Testis (tissue), 2 donors: ENCODE measurements at regions not wholly inside any gene's neighbourhood (a gene's known extent, or its start where the extent isn't known, plus 50 kb on each side); places are given as distances from the start of the nearest gene placed in this dataset.
"Not testable (repeated sequence)": the region's sequence is repeated elsewhere in the genome, so short reads cannot be mapped to it uniquely, and the experiment has no call there.

ENCODE experiments used
- DNase-seq: peaks from one replicate; pipeline ENCODE4 v3.0.0-alpha.2; 2019
- H3K27ac ChIP-seq, 2 donors: fragments of 200-600 bp; sonication (generic); one replicate each; pipeline ENCODE4 v1.5.1; 2019
- H3K27me3 ChIP-seq: fragments of 200-600 bp; sonication (generic); one replicate; pipeline ENCODE4 v1.5.1; 2019
- H3K36me3 ChIP-seq: fragments of 200-600 bp; sonication (generic); one replicate; pipeline ENCODE4 v1.5.1; 2017; ENCODE audit warnings: low read depth; ENCODE audit errors: missing control alignments
- H3K4me1 ChIP-seq: fragments of 200-600 bp; sonication (generic); one replicate; pipeline ENCODE4 v1.5.1; 2019
- H3K4me3 ChIP-seq, 2 donors: fragments of 200-600 bp; sonication (generic); one replicate each; pipeline ENCODE4 v1.5.1; 2017 to 2019
- H3K9me3 ChIP-seq: fragments of 200-600 bp; sonication (generic); one replicate; pipeline ENCODE4 v1.5.1; 2017
- CTCF ChIP-seq, 3 experiments: fragments of 450-650 bp in 2 of 3; fragments of 200-600 bp in 1 of 3; sonication (generic) in 1 of 3; IDR thresholded peaks; one replicate each; pipeline ENCODE4 v1.5.1; 2016 to 2019; ENCODE audit warnings: antibody characterized with exemption in 3 of 3, mild to moderate bottlenecking in 2 of 3, moderate library complexity in 1 of 3
- POLR2A ChIP-seq: fragments of 450-650 bp; IDR thresholded peaks from one replicate; pipeline ENCODE4 v1.6.1; 2017; ENCODE audit warnings: antibody characterized with exemption, mild to moderate bottlenecking, moderate library complexity
- WGBS, 2 donors: methylation state at CpG; one replicate each; pipeline ENCODE4 v1.1.5; 2018; 5-methylcytosine and 5-hydroxymethylcytosine counted together
- intact Hi-C: fragments of 100-400 bp; cut with DNase I; formaldehyde crosslinking; loops from one replicate; pipeline ENCODE4 v1.15.1; 2023; ENCODE audit warnings: low total_unique reads

GRCh38 chr10:34957531-34957930 lies 132.6 kb downstream of the CUL2 start:
- H3K4me1 ChIP-seq, result no peaks in the 10 kb centered on the region
- TF ChIP-seq CTCF (IDR thresholded peaks at IDR 0.05) (no peak), POLR2A (no peak)
- DNase-seq, result no peak
- H3K4me3 ChIP-seq, result no peak overlapping the region
- 87 to 96% methylated on average over 3 to 6 of the region's 6 CpGs for WGBS, 2 donors
- H3K27me3 ChIP-seq, result no peaks in the 10 kb centered on the region
- intact Hi-C loops, result no loop called here
- H3K27ac ChIP-seq, result no peak overlapping the region
- no peaks in the 10 kb centered on the region for H3K9me3 ChIP-seq
- no peaks in the 10 kb centered on the region for H3K36me3 ChIP-seq

- Histone ChIP-seq H3K4me1 (no peaks in the 10 kb centered on the region), H3K27me3 (no peaks in the 10 kb centered on the region), H3K9me3 (no peaks in the 10 kb centered on the region), H3K36me3 (no peaks in the 10 kb centered on the region), H3K4me3 (no peak overlapping the region), H3K27ac (no peak overlapping the region)
- TF ChIP-seq POLR2A, result no peak
- TF ChIP-seq CTCF (IDR thresholded peaks at IDR 0.05), result no peak
- intact Hi-C loops, result no loop called here
- DNase-seq, result no peak
- 91 to 93% methylated on average over 3 of the region's 3 CpGs for WGBS, 2 donors
Measured at GRCh38 chr10:34956756-34957155, 133.4 kb downstream of the CUL2 start.

- 73 to 87% methylated on average over 1 to 2 of the region's 2 CpGs for WGBS, 2 donors
- Histone ChIP-seq H3K27me3 (no peaks in the 10 kb centered on the region), H3K4me3 (no peak overlapping the region), H3K4me1 (no peaks in the 10 kb centered on the region), H3K36me3 (no peaks in the 10 kb centered on the region), H3K27ac (no peak overlapping the region), H3K9me3 (no peaks in the 10 kb centered on the region)
- no peak for DNase-seq
- no peak for TF ChIP-seq POLR2A
- no peak for TF ChIP-seq CTCF (IDR thresholded peaks at IDR 0.05)
- intact Hi-C loops, result no loop called here
Measured at GRCh38 chr10:34955391-34955790, 134.8 kb downstream of the CUL2 start.

- DNase-seq, result no peak
- Histone ChIP-seq H3K36me3 (no peaks in the 10 kb centered on the region), H3K4me1 (no peaks in the 10 kb centered on the region), H3K27me3 (no peaks in the 10 kb centered on the region), H3K27ac (no peak overlapping the region), H3K4me3 (no peak overlapping the region), H3K9me3 (no peaks in the 10 kb centered on the region)
- 77 to 81% methylated on average over 5 of the region's 5 CpGs for WGBS, 2 donors
- TF ChIP-seq POLR2A (no peak), CTCF (IDR thresholded peaks at IDR 0.05) (no peak)
- intact Hi-C loops, result no loop called here
Measured at GRCh38 chr10:34954142-34954541, 136.0 kb downstream of the CUL2 start.

GRCh38 chr10:34951263-34951887 lies 136.3 kb upstream of the PARD3 start:
- H3K36me3 ChIP-seq, H3K4me1 ChIP-seq, H3K27ac ChIP-seq, H3K4me3 ChIP-seq, intact Hi-C loops, DNase-seq, H3K27me3 ChIP-seq, H3K9me3 ChIP-seq: not testable (repeated sequence)
- 79 to 89% methylated on average over 10 to 11 of the region's 11 CpGs for WGBS, 2 donors

GRCh38 chr10:34945951-34946522 lies 130.9 kb upstream of the PARD3 start:
- H3K27ac ChIP-seq, H3K9me3 ChIP-seq, H3K4me3 ChIP-seq, H3K4me1 ChIP-seq, H3K36me3 ChIP-seq, intact Hi-C loops, H3K27me3 ChIP-seq, DNase-seq: not testable (repeated sequence)
- WGBS, 2 donors, result 89 to 95% methylated on average over 9 of the region's 9 CpGs
